OCI-LY3 (cell line): ENCODE measurements at regions not wholly inside any gene's neighbourhood (a gene's known extent, or its start where the extent isn't known, plus 50 kb on each side); places are given as distances from the start of the nearest gene placed in this dataset.

Experiments used
- EZH2phosphoT487 ChIP-seq: fragments of 200-600 bp; shearing (Covaris generic); IDR thresholded peaks from 2 replicates; pipeline ENCODE4 v1.6.1; 2018; ENCODE audit warnings: antibody characterized with exemption, mixed run types, low read depth
- TF ChIP-seq, protein P1 (sequence below): fragments of 200-600, 300-600 bp; sonication (generic); IDR thresholded peaks from 2 replicates; pipeline ENCODE4 v1.5.1; 2014; ENCODE audit warnings: antibody characterized with exemption, low read length, low read depth

DNA sequence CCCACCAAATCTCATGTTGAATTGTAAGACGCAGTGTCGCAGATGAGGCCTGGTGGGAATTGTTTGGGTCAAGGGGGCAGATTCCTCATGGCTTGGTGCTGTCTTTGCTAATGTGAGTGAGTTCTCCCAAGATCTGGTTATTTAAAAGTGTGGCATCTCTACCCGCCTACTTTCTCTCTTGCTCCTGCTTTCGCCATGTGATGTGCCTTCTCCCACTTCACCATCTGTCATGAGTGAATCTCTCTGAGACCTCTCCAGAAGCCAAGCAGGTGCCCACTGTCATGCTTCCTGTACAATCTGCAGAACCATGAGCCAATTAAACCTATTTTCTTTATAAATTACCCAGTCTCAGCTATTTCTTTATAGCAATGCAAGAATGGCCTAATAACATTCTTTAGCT lies 246.6 kb upstream of the CDH20 start:
- TF ChIP-seq, protein P1, sequence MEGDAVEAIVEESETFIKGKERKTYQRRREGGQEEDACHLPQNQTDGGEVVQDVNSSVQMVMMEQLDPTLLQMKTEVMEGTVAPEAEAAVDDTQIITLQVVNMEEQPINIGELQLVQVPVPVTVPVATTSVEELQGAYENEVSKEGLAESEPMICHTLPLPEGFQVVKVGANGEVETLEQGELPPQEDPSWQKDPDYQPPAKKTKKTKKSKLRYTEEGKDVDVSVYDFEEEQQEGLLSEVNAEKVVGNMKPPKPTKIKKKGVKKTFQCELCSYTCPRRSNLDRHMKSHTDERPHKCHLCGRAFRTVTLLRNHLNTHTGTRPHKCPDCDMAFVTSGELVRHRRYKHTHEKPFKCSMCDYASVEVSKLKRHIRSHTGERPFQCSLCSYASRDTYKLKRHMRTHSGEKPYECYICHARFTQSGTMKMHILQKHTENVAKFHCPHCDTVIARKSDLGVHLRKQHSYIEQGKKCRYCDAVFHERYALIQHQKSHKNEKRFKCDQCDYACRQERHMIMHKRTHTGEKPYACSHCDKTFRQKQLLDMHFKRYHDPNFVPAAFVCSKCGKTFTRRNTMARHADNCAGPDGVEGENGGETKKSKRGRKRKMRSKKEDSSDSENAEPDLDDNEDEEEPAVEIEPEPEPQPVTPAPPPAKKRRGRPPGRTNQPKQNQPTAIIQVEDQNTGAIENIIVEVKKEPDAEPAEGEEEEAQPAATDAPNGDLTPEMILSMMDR, result no peak
- no peak for TF ChIP-seq EZH2phosphoT487
